Epidermal melanocyte (primary cell): ENCODE measurements at regions not wholly inside any gene's neighbourhood (a gene's known extent, or its start where the extent isn't known, plus 50 kb on each side); places are given as distances from the start of the nearest gene placed in this dataset.

ENCODE experiments used
- DNase-seq: peaks from one replicate; pipeline ENCODE4 v3.0.0; 2011; ENCODE audit warnings: low spot score; ENCODE audit not compliant: insufficient read length

DNA sequence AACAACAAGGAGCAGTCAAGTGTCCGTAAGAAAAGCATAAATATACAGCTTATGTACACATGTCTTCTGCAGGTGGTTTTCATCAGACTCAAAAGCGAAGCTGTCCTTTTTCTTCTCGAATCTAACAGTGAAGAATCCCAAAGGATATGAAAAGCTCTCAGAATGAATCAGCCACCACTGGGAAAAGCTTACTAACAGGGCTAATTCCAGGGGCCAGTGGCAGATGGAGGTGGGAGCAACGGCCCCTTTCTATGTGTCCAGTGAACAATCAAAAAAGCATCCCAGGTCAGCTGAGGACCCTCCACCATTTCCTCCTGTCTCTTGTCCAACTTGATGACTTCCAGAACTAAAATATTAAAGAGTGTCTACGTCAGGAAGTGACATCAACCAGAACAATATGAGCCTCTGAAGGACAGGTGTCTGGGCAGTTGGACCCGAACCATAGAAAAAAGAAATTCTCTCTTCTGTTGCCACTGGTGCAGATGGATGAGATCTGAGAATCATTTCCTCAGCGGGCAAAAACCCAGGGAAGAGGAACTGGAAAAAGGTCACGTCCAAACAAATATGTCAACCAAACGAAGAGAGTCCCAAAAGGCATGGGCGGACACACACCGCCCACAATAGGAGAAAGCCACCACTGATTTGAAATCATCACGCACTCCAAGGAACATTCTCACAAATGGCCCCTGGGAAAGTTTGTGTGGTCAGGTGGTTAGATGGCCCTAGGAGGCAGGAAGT is 70.4 kb upstream of the TIAM1 start:
- DNase-seq, result no peak

DNA sequence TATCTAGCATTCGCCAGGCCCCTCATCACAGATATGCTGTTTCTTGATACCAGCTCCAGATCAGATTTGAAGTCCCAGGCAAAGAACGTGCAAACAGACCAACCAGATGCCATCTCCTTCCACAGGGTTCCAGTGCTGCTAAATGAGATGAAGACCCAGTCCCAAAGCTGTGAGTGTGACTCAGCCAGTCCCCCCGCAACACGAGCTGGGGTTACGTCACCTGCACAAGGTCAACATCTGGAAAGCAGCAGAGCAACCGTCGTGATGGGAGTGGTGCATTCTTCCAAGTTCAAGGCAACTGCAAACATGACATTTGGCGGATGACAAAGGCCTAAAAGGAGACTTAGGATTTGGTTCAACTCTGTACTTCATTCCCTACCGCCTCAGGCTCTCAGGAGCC is 69.6 kb upstream of the TIAM1 start:
- no peak for DNase-seq

DNA sequence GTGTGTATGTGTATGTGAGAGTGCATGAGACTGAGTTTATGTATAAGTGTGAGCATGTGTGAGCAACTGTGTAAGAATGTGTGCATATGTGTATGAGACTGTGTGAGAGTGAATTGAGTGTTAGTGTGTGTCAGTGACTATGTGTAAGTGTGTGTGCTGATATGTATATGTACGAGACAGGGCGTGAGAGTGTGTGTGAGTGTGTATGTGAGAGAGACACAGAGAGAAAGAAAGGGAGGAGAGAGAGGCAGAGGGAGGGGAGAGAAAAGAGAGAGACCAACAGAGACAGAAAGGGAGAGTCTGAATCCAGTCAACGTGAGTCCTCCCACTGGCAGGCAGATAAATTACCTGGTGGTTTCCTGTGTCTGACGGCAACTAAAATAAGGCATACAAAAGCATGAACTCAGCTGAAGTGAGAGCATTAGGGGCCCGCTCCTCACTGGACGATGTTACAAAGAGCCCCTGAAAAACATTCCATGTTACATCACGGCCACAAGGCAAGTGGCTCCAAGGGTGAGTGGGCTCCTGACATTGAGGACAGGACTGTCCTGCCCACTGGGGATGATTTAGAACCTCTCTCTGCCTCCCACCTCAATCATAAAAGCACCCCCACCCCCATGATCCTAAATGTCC is 66.6 kb upstream of the TIAM1 start:
- no peak for DNase-seq

DNA sequence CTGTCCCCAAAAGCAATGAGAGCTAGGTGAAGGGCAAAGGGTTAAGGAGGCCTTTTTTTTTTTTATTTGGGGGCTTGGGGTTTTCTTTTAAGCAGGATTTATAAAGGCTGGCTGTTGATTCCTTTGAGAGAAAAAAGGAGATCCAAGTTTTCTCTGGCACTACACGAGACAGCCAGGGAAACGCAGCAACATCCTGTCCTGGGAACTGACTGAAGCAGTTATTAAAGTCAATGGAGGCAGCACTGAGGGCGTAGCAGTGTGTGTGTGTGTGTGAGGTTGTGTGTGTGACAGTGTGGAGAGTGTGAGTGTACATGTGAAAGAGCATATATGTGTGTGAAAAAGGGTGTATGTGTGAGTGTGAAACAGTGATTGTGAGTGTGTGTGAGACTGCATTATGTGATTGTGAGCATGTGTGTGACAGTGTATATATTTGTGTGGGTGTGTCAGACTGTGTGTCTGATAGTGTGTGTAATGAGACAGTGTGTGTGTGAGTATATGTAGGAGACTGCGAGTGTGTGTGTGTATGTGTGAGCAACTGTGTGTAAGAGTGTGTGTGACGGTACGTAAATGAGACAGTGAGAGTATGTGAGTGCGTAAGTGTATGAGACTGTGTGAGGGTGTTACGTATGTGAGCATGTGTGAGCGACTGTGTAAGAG is 65.9 kb upstream of the TIAM1 start:
- no peak for DNase-seq

DNA sequence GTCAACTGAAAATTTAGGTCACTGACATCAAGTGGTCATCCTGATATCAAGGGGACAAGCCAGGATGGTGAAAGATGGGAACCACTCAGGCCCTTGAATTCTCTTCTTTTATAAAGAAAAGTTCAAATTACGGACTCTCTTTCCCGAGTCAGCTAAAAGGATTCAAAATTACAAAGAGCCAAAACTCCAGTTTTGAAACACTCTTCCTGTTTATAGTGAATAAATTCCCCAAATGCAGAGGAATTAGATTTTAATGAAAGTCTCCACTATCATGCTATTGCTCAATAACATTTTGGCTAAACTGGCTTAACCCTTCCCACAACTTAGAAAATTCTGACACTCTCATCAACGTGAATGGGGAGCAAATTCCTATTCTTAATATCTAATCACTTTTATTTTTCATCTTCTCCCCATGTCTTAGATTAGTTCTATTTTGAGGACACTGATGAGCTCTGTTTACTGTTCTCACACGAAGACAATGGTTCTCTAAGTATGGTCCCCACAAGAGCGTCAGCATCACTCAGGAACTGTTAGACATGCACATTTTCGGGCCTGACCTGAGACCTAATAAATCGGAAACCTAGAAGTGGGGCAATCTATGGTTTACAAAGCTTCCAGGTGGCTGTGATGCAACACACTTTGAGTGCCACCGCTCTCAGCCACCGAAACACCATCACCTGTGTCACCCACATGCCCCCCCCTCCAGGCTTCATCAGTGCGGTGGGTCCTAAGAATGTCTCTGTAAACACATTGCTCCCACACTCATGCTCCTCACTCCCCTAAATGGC is 64.4 kb upstream of the TIAM1 start:
- no peak for DNase-seq

DNA sequence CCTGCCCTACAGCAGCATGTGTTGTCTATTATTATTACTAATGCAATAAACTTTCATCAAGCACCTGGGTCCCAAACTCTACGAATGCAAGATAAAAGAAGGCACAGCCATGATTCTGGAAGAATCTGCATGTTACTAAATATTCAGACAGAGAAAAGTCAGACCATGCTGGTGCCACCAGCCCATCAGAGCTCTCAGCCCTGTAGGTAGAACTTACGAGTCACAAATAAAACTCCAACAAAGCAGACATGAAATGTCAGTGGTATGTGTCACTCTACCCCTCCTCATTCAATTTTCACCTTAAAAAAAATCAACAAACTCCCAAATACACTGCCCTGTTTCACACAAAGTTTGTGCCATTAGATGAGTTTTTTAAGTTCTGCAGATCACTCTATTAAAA is 62.4 kb upstream of the TIAM1 start:
- no peak for DNase-seq

DNA sequence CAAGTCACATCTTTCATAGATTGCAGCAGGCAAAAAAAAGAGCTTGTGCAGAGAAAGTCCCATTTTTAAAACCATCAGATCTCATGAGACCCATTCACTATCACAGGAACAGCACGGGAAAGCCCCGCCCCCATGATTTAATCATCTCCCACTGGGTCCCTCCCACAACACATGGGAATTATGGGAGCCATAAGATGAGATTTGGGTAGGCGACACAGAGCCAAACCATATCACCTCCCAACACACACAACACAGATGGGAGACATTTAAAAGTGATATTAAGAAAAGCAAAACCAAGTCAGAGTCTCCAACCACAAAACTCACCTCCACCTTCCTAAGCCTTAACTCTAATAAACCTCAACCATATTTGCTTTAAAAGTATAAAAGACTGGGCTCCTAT is 61.5 kb upstream of the TIAM1 start:
- DNase-seq, result no peak

DNA sequence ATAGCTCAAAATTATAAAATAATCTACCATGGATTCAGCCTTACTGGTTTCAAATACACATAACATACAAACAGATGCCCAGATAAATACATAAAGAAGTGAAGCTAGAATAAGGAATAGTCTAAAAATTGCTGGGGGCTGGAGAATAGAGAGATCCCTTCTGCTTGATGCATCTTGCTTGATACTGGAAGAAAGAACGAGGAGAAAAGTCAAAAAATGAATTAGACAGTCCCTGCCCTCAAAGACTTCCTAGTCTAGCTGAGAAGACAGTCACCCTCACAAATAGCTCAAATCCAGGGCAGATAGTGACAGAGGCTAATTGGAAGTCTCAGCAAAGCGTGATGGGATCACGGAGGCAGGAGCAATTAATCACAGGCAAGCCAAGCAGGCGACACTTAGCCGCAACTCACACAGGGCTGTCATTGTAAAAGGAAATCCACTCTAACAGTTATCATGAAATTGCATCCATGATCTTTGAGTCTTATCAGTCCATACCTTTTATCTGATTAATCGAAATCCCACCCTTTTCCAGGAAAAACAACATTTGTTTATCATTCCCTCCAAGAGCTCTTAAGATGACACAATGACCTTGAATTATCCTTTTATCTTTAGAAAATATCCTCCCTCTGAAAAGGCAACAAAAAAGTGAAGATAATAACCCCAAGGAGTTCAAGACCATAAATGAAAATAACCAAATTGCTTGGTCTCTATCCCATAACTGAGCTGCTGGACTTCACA is 59.7 kb upstream of the TIAM1 start:
- DNase-seq, result no peak

DNA sequence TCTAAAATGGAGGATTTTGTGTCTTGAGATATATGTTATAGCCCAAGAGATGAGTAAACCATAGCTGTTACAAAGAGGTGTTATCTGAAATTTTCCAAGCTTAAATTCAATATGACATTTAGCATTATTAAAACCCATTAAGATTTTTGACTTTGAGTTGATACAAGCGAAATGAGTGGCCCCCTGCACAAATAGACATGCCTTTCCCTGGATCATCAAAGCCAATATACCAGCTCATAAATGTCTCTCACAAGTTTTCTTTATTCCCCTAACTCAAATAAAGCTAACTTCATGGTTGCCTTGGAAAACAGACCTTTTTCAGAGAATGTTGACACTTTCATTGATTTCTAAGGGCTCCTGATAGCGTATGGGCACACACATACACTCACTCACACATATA is 55.5 kb upstream of the TIAM1 start:
- no peak for DNase-seq

DNA sequence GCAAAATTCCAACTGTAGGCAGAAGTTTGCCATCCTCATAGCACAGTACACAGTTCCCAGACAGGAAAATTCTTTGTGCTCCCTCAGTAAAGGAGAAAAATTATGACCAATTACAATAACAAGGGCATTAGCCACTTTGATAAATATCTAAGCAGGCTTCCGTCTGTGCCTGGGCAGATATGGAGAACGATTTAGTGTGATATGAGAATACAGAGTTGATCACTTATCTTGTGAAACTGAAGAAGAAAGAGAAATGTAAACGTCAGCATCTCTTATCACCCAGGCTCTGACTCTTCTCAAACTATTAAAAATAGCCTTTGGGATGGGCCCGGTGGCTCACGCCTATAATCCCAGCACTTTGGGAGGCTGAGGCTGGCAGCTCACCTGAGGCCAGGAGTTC is 54.5 kb upstream of the TIAM1 start:
- no peak for DNase-seq

DNA sequence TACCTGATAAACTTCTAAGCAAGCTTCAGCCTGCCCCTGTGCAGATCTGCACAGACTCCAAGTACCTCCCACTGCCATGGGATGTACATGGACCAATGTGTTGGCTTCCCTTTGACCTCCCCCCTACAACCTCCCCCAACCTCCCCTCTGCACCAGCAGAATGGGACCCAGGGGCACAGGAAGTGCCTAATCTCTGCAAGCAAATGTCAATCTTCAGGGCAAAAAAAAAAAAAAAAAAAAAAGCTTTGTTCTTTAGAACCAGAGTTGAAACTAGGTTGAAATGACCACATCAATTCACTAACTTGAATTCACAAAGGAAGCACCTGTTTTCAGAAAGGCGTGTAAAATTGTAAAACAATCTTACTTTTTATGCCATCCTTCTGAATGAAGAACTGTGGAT is 53.9 kb upstream of the TIAM1 start:
- no peak for DNase-seq

DNA sequence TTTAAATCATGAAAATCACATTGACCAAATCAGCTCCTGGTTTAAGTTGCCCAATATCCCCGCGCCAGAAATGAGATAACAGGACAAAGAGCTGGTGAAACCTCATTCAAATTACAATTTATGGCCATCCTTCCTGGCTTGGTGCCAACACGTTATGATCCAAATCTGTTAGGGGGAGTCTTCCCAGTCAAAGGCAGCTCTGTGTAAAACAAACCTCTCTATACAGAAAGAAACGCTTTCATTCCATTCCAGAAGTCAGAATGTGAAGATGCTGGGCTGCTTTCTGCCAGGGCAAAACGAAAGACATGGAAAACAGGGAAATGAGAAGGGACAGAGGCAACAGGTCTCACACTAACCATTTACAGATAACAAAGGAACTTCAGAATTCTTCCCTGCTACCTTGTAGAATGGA is 53.5 kb upstream of the TIAM1 start:
- peak; percentile 73 for DNase-seq

DNA sequence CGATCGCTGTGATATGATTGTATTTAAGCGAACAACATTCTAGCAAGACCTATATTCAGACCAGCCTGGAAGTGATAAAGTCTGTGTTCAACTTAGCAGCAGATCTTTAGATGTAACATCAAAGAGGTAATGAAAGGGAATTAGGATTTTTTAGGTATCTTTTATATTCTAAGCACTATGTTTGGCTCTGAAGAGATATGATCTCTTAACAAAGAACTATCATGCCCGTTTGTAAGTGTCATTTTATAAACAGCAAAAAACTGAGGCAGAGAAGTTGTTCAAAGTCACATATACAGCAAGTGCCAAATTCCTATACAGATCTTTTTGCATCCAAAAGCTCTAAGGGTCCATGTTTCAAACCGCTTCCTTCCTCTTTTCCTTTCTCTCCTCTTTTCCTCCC is 53.0 kb upstream of the TIAM1 start:
- DNase-seq, result no peak

DNA sequence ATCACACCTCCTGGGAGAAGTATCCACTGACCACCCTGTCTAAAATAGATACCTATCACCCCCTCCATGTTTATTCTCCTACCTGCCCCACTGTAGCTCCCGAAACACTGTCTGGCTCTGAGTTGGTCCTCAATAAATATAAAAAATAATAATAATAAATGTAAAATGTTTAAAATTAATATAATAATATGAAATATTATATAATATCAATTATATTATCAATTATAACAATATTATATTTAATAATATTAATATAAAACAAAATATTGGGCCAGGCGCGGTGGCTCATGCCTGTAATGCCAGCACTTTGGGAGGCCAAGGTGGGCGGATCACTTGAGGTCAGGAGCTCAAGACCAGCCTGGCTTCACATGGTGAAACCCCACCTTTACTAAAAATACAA is 52.3 kb upstream of the TIAM1 start:
- DNase-seq, result no peak

DNA sequence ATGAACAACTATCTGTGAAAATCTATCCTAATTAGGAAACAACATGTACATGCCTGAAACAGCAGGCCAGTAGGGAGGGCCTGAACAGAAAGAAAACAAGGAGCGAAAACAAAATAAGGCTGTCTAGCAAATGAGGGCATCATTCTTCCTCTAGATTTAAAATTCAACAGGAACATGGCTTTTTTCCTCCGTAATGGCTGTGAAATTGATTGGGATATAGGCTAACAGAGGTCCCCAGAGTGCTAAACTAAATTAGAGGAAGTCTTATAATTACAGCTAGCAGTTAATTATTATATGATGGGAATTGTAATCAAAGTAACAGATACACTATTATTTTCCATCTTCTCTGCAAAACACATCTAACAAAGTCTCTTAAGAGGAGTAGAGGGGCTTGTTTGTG is 51.7 kb upstream of the TIAM1 start:
- DNase-seq, result no peak

DNA sequence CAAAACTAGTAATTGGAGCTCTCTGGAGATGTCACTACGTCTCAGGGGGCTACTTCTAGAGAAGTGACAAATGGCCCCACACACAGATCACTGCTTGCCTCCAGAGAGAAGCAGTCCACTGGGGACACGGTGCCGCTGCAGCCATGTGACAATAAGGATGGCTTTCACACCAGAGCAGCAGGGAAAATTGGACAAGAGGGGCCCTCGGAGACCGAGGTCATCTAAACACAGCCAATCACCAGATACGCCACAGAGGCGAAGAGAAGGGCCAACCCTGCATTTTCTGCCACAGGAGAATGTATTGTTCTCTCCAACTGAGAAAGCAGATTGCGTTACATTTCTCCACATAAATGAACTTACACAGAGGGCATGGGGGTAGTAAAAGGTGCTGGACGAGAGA is 51.2 kb upstream of the TIAM1 start:
- no peak for DNase-seq

DNA sequence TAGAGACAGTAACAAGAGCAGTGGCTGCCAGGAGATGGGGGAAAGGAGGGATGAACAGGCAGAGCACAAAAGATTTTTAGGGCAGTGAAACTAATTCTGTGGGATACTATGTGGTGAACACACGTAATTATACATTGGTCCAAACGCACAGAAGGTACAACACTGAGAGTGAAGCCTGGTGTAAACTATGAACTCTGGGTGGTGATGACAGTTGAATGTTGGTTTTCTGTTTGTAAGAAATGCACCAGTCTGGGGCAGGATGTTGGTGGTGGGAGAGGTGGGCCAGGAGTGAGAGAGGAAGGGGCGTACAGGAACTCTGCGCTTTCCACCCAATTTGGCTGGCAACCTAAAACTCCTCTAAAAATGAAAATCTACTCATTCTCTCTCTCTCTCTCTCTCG is 50.2 kb upstream of the TIAM1 start:
- no peak for DNase-seq
